ENCODE measurements at regions not wholly inside any gene's neighbourhood (a gene's known extent, or its start where the extent isn't known, plus 50 kb on each side); places are given as distances from the start of the nearest gene placed in this dataset.

DNA sequence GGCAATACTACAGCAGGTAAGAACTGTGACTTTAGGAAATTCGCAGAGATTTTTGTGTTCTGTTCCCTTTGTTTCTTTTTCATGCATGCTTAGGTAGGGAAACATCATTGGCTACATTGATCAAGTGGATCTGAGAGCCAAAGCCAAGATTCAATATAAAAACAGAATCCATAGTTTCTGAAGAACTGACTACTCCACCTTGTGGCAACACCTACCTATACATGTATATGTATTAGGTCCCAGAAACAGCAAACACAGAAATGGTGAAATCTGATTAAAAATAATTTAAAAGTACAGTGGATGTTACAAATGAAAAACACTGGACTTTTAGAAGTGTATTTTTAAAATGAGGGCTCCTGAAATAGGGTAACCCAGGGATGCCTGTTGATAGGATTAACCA lies 322.6 kb upstream of the MAOA start:
- TF ChIP-seq, protein P1, sequence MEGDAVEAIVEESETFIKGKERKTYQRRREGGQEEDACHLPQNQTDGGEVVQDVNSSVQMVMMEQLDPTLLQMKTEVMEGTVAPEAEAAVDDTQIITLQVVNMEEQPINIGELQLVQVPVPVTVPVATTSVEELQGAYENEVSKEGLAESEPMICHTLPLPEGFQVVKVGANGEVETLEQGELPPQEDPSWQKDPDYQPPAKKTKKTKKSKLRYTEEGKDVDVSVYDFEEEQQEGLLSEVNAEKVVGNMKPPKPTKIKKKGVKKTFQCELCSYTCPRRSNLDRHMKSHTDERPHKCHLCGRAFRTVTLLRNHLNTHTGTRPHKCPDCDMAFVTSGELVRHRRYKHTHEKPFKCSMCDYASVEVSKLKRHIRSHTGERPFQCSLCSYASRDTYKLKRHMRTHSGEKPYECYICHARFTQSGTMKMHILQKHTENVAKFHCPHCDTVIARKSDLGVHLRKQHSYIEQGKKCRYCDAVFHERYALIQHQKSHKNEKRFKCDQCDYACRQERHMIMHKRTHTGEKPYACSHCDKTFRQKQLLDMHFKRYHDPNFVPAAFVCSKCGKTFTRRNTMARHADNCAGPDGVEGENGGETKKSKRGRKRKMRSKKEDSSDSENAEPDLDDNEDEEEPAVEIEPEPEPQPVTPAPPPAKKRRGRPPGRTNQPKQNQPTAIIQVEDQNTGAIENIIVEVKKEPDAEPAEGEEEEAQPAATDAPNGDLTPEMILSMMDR (IDR thresholded peaks at IDR 0.05; ENCODE audit: partially characterized antibody, unreplicated experiment): no peak
- no peaks in the 10 kb centered on the region for H3K9me3 Mint-ChIP-seq (ENCODE audit: unreplicated experiment)
- no peak overlapping the region for H3K27ac Mint-ChIP-seq (ENCODE audit: unreplicated experiment)
- DNase-seq: no peak
- H3K4me3 Mint-ChIP-seq (ENCODE audit: unreplicated experiment): no peak overlapping the region
- no peaks in the 10 kb centered on the region for H3K4me1 Mint-ChIP-seq (ENCODE audit: low read depth, unreplicated experiment)
- H3K27me3 Mint-ChIP-seq (ENCODE audit: unreplicated experiment): no peaks in the 10 kb centered on the region
- H3K36me3 Mint-ChIP-seq (ENCODE audit: unreplicated experiment): no peaks in the 10 kb centered on the region

DNA sequence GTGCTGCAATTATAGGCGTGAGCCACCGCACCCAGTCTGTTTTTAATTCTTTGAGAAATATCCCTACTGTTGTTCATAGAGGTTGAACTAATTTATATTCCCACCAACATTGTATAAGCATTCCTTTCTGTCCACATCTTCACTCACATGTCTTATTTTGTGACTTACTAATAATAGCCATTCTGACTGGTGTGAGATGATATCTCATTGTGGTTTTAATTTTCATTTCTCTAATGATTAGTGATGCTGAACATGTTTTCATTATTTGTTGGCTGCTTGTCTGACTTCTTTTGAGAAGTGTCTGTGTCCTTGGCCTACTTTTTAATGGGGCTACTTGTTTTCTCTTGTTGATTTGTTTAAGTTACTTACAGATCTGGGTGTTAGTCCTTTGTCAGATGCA lies 310.9 kb upstream of the MAOA start:
- TF ChIP-seq, protein P1 (IDR thresholded peaks at IDR 0.05; ENCODE audit: partially characterized antibody, unreplicated experiment): no peak
- no peaks in the 10 kb centered on the region for H3K27me3 Mint-ChIP-seq (ENCODE audit: unreplicated experiment)
- no peak overlapping the region for H3K27ac Mint-ChIP-seq (ENCODE audit: unreplicated experiment)
- DNase-seq: no peak
- peaks cover 2% of the 10 kb centered on the region for H3K4me1 Mint-ChIP-seq (ENCODE audit: low read depth, unreplicated experiment)
- no peaks in the 10 kb centered on the region for H3K9me3 Mint-ChIP-seq (ENCODE audit: unreplicated experiment)
- H3K36me3 Mint-ChIP-seq (ENCODE audit: unreplicated experiment): no peaks in the 10 kb centered on the region
- no peak overlapping the region for H3K4me3 Mint-ChIP-seq (ENCODE audit: unreplicated experiment)

DNA sequence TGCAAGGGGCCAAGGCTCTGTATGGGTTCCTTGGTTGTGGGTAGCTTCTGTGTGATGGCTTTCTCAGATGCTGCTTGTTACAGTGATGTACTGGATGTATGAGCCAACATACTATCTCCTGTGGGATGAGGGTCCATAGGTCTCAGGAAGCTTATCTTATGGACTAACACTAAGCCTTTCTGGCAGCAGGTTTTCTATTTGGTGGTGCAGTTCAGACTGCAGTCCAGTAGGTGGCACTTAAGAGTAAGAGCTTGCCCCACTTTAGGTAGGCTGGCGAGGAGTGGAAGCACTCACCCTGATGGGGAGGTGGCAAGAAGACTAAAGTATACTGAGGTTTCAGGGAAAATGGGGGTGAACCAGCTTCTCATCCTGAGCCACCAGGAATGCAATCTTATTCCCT lies 306.7 kb upstream of the MAOA start:
- no peak overlapping the region for H3K4me3 Mint-ChIP-seq (ENCODE audit: unreplicated experiment)
- peaks cover 2% of the 10 kb centered on the region for H3K4me1 Mint-ChIP-seq (ENCODE audit: low read depth, unreplicated experiment)
- H3K27me3 Mint-ChIP-seq (ENCODE audit: unreplicated experiment): no peaks in the 10 kb centered on the region
- TF ChIP-seq, protein P1 (IDR thresholded peaks at IDR 0.05; ENCODE audit: partially characterized antibody, unreplicated experiment): peak; percentile 69
- H3K36me3 Mint-ChIP-seq (ENCODE audit: unreplicated experiment): no peaks in the 10 kb centered on the region
- no peaks in the 10 kb centered on the region for H3K9me3 Mint-ChIP-seq (ENCODE audit: unreplicated experiment)
- H3K27ac Mint-ChIP-seq (ENCODE audit: unreplicated experiment): peak overlapping the region; percentile 49
- peak; percentile 34 for DNase-seq

DNA sequence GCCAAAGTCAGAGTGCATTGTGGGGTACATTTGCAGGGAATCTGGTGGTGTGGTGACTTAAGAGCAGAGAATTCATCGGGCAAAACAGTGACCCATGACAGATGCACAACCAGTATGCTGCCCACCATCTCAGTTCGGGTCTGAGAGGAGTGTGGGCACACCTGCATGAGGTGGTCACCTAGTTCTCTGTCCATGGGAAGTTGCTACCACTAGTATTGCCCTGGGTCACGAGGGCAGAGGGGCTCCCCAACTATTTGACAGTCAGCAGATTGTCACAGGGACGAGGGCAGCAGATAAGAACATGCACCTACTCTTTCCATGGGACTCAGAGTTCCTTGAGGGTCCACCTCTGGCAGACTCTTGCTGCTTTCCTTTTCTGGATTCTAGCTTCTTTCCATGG lies 305.2 kb upstream of the MAOA start:
- TF ChIP-seq, protein P1 (IDR thresholded peaks at IDR 0.05; ENCODE audit: partially characterized antibody, unreplicated experiment): no peak
- Mint-ChIP-seq H3K4me3 (ENCODE audit: unreplicated experiment) (no peak overlapping the region), H3K27me3 (ENCODE audit: unreplicated experiment) (no peaks in the 10 kb centered on the region), H3K9me3 (ENCODE audit: unreplicated experiment) (no peaks in the 10 kb centered on the region), H3K27ac (ENCODE audit: unreplicated experiment) (no peak overlapping the region), H3K4me1 (ENCODE audit: low read depth, unreplicated experiment) (peaks cover 2% of the 10 kb centered on the region), H3K36me3 (ENCODE audit: unreplicated experiment) (no peaks in the 10 kb centered on the region)
- no peak for DNase-seq

DNA sequence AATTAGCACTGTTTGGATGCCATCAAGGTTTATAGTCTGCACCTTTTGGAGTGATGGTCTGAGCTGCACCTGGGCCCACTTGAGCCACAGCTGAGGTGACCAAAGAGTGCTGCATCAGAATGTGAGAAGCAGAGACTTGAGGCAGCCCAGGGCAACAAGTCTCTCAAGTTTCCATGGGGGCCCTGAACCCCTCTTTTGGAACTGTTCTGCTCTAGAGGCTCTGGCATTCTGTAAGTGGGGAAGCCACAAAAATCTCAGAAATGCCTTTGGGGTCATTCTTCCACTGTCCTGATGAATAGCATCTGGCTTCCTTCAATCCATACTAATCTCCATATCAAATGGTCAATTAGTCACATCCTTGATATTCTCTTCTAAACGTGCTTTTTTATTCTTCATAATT lies 298.4 kb upstream of the MAOA start:
- Mint-ChIP-seq H3K27ac (ENCODE audit: unreplicated experiment) (no peak overlapping the region), H3K27me3 (ENCODE audit: unreplicated experiment) (no peaks in the 10 kb centered on the region), H3K4me1 (ENCODE audit: low read depth, unreplicated experiment) (no peaks in the 10 kb centered on the region), H3K9me3 (ENCODE audit: unreplicated experiment) (no peaks in the 10 kb centered on the region), H3K36me3 (ENCODE audit: unreplicated experiment) (no peaks in the 10 kb centered on the region), H3K4me3 (ENCODE audit: unreplicated experiment) (no peak overlapping the region)
- TF ChIP-seq, protein P1 (IDR thresholded peaks at IDR 0.05; ENCODE audit: partially characterized antibody, unreplicated experiment): no peak
- DNase-seq: no peak
